H9 (cell line): ENCODE measurements at regions not wholly inside any gene's neighbourhood (a gene's known extent, or its start where the extent isn't known, plus 50 kb on each side); places are given as distances from the start of the nearest gene placed in this dataset.

Source experiments
- DNase-seq: peaks from one replicate; pipeline ENCODE4 v3.0.0-alpha.2; 2017
- H2AFZ ChIP-seq: one replicate; pipeline ENCODE4 v1.6.1; 2013; ENCODE audit warnings: mild to moderate bottlenecking, low read length, control low read depth, moderate library complexity
- H2AK5ac ChIP-seq: 2 replicates; pipeline ENCODE4 v1.6.1; 2013; ENCODE audit warnings: low read length, control low read depth, mixed read lengths; ENCODE audit not compliant: insufficient read length
- H2BK120ac ChIP-seq: one replicate; pipeline ENCODE4 v1.6.1; 2013; ENCODE audit warnings: low read depth, mild to moderate bottlenecking, low read length, control low read depth, inconsistent platforms; ENCODE audit not compliant: poor library complexity, severe bottlenecking
- H2BK12ac ChIP-seq: 2 replicates; pipeline ENCODE4 v1.6.1; 2013; ENCODE audit warnings: low read length, control low read depth, mixed read lengths, low read depth; ENCODE audit not compliant: insufficient read length
- H2BK15ac ChIP-seq: 2 replicates; pipeline ENCODE4 v1.6.1; 2013; ENCODE audit warnings: low read depth, low read length, control low read depth
- H2BK20ac ChIP-seq: one replicate; pipeline ENCODE4 v1.6.1; 2013; ENCODE audit warnings: low read depth, mild to moderate bottlenecking, low read length, control low read depth, inconsistent platforms; ENCODE audit not compliant: poor library complexity, severe bottlenecking
- H2BK5ac ChIP-seq: 2 replicates; pipeline ENCODE4 v1.6.1; 2013; ENCODE audit warnings: low read length, control low read depth, mixed read lengths; ENCODE audit not compliant: insufficient read length
- H3K14ac ChIP-seq: 2 replicates; pipeline ENCODE4 v1.6.1; 2013; ENCODE audit warnings: low read length, control low read depth; ENCODE audit not compliant: insufficient read depth
- H3K18ac ChIP-seq: 2 replicates; pipeline ENCODE4 v1.6.1; 2013; ENCODE audit warnings: low read depth, mild to moderate bottlenecking, mixed read lengths, low read length, control low read depth; ENCODE audit not compliant: insufficient read length
- H3K23ac ChIP-seq: 2 replicates; pipeline ENCODE4 v1.6.1; 2013; ENCODE audit warnings: low read length, control low read depth, mixed read lengths, low read depth; ENCODE audit not compliant: insufficient read length
- H3K23me2 ChIP-seq: 2 replicates; pipeline ENCODE4 v1.6.1; 2013; ENCODE audit warnings: low read depth, mild to moderate bottlenecking, mixed read lengths, low read length, control low read depth; ENCODE audit not compliant: insufficient read length, poor library complexity, severe bottlenecking
- H3K27ac ChIP-seq: 2 replicates; pipeline ENCODE4 v1.5.1; 2013; ENCODE audit warnings: low read length, control low read depth, mixed read lengths, low read depth; ENCODE audit not compliant: insufficient read length
- H3K27me3 ChIP-seq: 2 replicates; pipeline ENCODE4 v1.6.1; 2013; ENCODE audit warnings: low read length, control low read depth, inconsistent platforms; ENCODE audit not compliant: insufficient read depth
- H3K4ac ChIP-seq: 2 replicates; pipeline ENCODE4 v1.6.1; 2013; ENCODE audit warnings: low read depth, mild to moderate bottlenecking, control low read depth, inconsistent platforms, low read length, moderate library complexity
- H3K4me1 ChIP-seq: 2 replicates; pipeline ENCODE4 v1.6.1; 2013; ENCODE audit warnings: low read length, control low read depth, inconsistent platforms; ENCODE audit not compliant: insufficient read depth
- H3K4me2 ChIP-seq: 2 replicates; pipeline ENCODE4 v1.6.1; 2013; ENCODE audit warnings: low read length, control low read depth, mixed read lengths; ENCODE audit not compliant: insufficient read length, insufficient read depth
- H3K56ac ChIP-seq: 2 replicates; pipeline ENCODE4 v1.6.1; 2013; ENCODE audit warnings: low read depth, mild to moderate bottlenecking, mixed read lengths, low read length, control low read depth; ENCODE audit not compliant: insufficient read length
- H3K79me1 ChIP-seq: 2 replicates; pipeline ENCODE4 v1.6.1; 2013; ENCODE audit warnings: low read depth, mild to moderate bottlenecking, moderate library complexity, low read length, control low read depth, inconsistent platforms; ENCODE audit not compliant: insufficient read depth, poor library complexity, severe bottlenecking
- H3K79me2 ChIP-seq: 2 replicates; pipeline ENCODE4 v1.6.1; 2013; ENCODE audit warnings: low read length, control low read depth, inconsistent platforms; ENCODE audit not compliant: insufficient read depth
- H3K9ac ChIP-seq: 2 replicates; pipeline ENCODE4 v1.6.1; 2013; ENCODE audit warnings: low read length, control low read depth, mixed read lengths; ENCODE audit not compliant: insufficient read length; ENCODE audit errors: extremely low read depth
- H3K9me3 ChIP-seq: one replicate; pipeline ENCODE4 v1.6.1; 2013; ENCODE audit warnings: low read depth, low read length, inconsistent platforms; ENCODE audit not compliant: control insufficient read depth
- H3T11ph ChIP-seq: one replicate; pipeline ENCODE4 v1.6.1; 2013; ENCODE audit warnings: mild to moderate bottlenecking, low read length, control low read depth, inconsistent platforms
- H4K20me1 ChIP-seq: one replicate; pipeline ENCODE4 v1.6.1; 2013; ENCODE audit not compliant: control insufficient read depth, insufficient read length, insufficient read depth
- H4K5ac ChIP-seq: 2 replicates; pipeline ENCODE4 v1.6.1; 2013; ENCODE audit warnings: low read depth, mild to moderate bottlenecking, mixed read lengths, low read length, control low read depth; ENCODE audit not compliant: insufficient read length
- H4K8ac ChIP-seq: replicated peaks from 2 replicates; pipeline ENCODE4 v1.6.1; 2013; ENCODE audit warnings: low read length, control low read depth, mixed read lengths, low read depth; ENCODE audit not compliant: insufficient read length
- H4K91ac ChIP-seq: 2 replicates; pipeline ENCODE4 v1.6.1; 2013; ENCODE audit warnings: low read depth, mild to moderate bottlenecking, moderate library complexity, mixed read lengths, low read length, control low read depth; ENCODE audit not compliant: insufficient read length
- H3K27ac Mint-ChIP-seq, 3 experiments: 2 replicates in 2 of 3; 3 replicates in 1 of 3; pipeline ENCODE4 v1.8.0; 2020 to 2021; ENCODE audit warnings: mixed read lengths in 3 of 3, mild to moderate bottlenecking in 1 of 3, moderate library complexity in 1 of 3
- H3K27me3 Mint-ChIP-seq: 2 replicates; pipeline ENCODE4 v1.8.0; 2021; ENCODE audit warnings: low read depth, mild to moderate bottlenecking, moderate library complexity, mixed read lengths
- H3K36me3 Mint-ChIP-seq, 3 experiments: 2 replicates in 2 of 3; 3 replicates in 1 of 3; pipeline ENCODE4 v1.8.0; 2020 to 2021; ENCODE audit warnings: low read depth in 3 of 3, mixed read lengths in 3 of 3; ENCODE audit not compliant: insufficient read depth in 1 of 3
- H3K4me1 Mint-ChIP-seq, 2 experiments: 2 replicates each; pipeline ENCODE4 v1.8.0; 2020; ENCODE audit warnings: mixed read lengths in 2 of 2
- H3K4me3 Mint-ChIP-seq, 2 experiments: 2 replicates in 1 of 2; 3 replicates in 1 of 2; pipeline ENCODE4 v1.8.0; 2020 to 2021; ENCODE audit warnings: mild to moderate bottlenecking in 2 of 2, mixed read lengths in 2 of 2, moderate library complexity in 1 of 2
- H3K9me3 Mint-ChIP-seq, 2 experiments: 2 replicates in 1 of 2; 3 replicates in 1 of 2; pipeline ENCODE4 v1.8.0; 2020; ENCODE audit warnings: mild to moderate bottlenecking in 2 of 2, mixed read lengths in 2 of 2, moderate library complexity in 1 of 2
- WGBS: extraction: QIAGEN DNeasy Blood & Tissue Kit; methylation state at CpG from one replicate; pipeline ENCODE4 v1.1.7; 2013; ENCODE audit warnings: missing lambda C conversion rate, low lambda C conversion rate, mixed read lengths; ENCODE audit not compliant: insufficient read length; ENCODE audit errors: extremely low coverage; 5-methylcytosine and 5-hydroxymethylcytosine counted together
- TF ChIP-seq, protein P1 (sequence below): fragments of 200-600 bp; sonication (generic); conservative IDR thresholded peaks from 3 replicates; pipeline ENCODE4 v1.8.0; 2021; ENCODE audit warnings: antibody characterized with exemption, mild to moderate bottlenecking

DNA sequence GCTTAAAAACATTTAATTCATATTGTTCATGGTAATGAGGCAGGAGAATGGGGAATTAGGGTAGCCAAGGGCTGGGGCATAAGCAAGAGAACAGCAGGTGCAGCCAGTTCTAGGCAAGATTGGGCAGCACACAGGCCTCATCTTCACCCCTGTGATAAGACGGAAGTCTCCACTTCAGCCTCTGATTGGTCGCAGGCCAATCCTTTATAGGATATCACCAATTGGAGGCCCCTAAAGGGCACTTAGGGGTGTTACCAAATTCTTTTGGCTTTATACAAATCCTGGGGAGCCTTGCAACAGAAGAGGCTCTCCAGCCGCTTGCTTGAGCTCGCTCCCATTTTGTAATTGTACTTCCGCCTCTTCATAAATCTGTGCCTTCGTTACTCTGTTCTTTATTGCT is 231.1 kb downstream of the REEP3 start:
- H3K4me1 Mint-ChIP-seq: peaks cover 5 to 6% of the 10 kb centered on the region in 2 experiments
- no peak overlapping the region for H2AK5ac ChIP-seq
- H4K20me1 ChIP-seq: no peaks in the 10 kb centered on the region
- H2BK15ac ChIP-seq: no peak overlapping the region
- no peak overlapping the region for H2BK5ac ChIP-seq
- no peaks in the 10 kb centered on the region for H3K79me1 ChIP-seq
- H3K27me3 Mint-ChIP-seq: no peaks in the 10 kb centered on the region
- no peak overlapping the region for H3K14ac ChIP-seq
- no peak overlapping the region for H2BK120ac ChIP-seq
- no peak overlapping the region for H3K27ac ChIP-seq
- H3K18ac ChIP-seq: no peak overlapping the region
- H2BK12ac ChIP-seq: no peak overlapping the region
- H3K56ac ChIP-seq: no peak overlapping the region
- no peak overlapping the region for H4K91ac ChIP-seq
- no peaks in the 10 kb centered on the region for H3K9me3 ChIP-seq
- no peaks in the 10 kb centered on the region for H3K27me3 ChIP-seq
- no peak overlapping the region for H3K4ac ChIP-seq
- no peak overlapping the region for H3K4me2 ChIP-seq
- H3K23ac ChIP-seq: no peak overlapping the region
- no peak overlapping the region for H2AFZ ChIP-seq
- H3K9me3 Mint-ChIP-seq: no peaks in the 10 kb centered on the region
- no peak overlapping the region for H3T11ph ChIP-seq
- TF ChIP-seq, protein P1, sequence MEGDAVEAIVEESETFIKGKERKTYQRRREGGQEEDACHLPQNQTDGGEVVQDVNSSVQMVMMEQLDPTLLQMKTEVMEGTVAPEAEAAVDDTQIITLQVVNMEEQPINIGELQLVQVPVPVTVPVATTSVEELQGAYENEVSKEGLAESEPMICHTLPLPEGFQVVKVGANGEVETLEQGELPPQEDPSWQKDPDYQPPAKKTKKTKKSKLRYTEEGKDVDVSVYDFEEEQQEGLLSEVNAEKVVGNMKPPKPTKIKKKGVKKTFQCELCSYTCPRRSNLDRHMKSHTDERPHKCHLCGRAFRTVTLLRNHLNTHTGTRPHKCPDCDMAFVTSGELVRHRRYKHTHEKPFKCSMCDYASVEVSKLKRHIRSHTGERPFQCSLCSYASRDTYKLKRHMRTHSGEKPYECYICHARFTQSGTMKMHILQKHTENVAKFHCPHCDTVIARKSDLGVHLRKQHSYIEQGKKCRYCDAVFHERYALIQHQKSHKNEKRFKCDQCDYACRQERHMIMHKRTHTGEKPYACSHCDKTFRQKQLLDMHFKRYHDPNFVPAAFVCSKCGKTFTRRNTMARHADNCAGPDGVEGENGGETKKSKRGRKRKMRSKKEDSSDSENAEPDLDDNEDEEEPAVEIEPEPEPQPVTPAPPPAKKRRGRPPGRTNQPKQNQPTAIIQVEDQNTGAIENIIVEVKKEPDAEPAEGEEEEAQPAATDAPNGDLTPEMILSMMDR: no peak
- H3K79me2 ChIP-seq: no peaks in the 10 kb centered on the region
- no peak overlapping the region for H3K9ac ChIP-seq
- H4K8ac ChIP-seq: no peak overlapping the region
- H3K23me2 ChIP-seq: no peaks in the 10 kb centered on the region
- no peak overlapping the region for H4K5ac ChIP-seq
- no peaks in the 10 kb centered on the region for H3K36me3 Mint-ChIP-seq
- H3K27ac Mint-ChIP-seq: no peak overlapping the region
- H3K4me3 Mint-ChIP-seq: no peak overlapping the region
- WGBS: no CpG with 5 or more reads among the region's 6 CpGs
- no peak overlapping the region for H2BK20ac ChIP-seq
- DNase-seq: no peak
- no peaks in the 10 kb centered on the region for H3K4me1 ChIP-seq
